H4 (cell line): ENCODE measurements at regions not wholly inside any gene's neighbourhood (a gene's known extent, or its start where the extent isn't known, plus 50 kb on each side); places are given as distances from the start of the nearest gene placed in this dataset.
"Not testable (repeated sequence)": the region's sequence is repeated elsewhere in the genome, so short reads cannot be mapped to it uniquely, and the experiment has no call there.

ENCODE experiments used
- DNase-seq: peaks from one replicate; pipeline ENCODE4 v3.0.0-alpha.2; 2015; ENCODE audit warnings: low spot score

DNA sequence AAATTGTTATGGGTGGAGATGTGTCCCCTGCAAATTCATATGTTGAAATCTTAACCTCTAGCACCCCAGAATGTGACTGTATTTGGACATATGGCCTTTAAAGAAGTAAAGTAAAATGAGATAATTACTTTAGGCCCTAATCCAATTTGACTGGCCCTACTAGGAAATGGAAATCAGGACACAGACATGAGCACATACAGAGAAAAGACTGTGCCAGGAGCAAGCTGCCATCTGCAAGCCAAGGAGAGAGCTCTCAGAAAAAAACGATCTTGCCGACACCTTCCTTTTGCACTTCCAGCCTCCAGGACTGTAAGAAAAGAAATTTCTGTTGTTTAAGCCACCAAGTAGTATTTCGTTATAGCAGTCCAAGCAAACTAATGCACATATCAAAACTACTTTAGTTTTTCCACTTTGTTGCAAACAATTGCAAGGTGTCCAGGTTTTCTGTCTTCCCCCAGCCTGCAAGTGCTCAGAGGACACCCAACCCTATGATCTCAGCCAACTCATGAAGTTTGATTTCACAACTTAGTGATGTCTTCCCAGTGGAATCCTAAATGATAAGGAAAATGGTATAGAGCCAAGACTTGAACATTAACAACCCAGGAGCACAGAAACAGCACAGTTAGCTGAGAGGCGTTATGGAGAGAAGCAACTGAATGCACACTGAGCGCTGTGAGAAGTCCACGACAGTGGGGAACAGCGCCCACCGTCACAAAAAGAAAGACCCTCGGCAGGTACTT lies 351.2 kb downstream of the BCL2L11 start:
- not testable (repeated sequence) for DNase-seq

DNA sequence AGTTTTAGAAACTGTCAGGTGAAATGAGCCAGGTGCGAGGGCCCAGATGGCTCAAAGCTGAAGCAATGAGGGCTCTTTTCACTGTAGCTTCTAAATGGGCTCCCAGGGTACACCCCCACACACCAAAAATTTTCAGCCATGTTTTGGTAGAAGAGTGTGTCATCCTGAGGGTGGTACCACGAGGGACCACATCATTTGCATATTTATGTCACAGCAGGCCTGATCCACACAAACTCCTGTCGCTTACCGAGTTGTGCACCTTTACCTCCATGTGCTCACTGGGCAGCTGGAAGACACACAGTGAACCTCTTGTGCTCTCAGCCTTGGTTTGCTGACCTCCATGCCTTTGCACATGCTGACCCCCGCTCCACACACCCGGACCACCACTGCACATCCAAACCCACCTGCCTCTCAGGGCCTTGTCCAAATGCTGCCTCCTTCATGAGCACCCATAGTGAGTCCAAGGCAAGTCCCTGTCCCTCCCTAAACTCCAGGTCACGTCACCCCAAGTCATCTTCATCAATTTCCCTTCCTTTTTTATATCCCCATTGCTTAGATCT lies 352.2 kb downstream of the BCL2L11 start:
- DNase-seq: peak; percentile 1

DNA sequence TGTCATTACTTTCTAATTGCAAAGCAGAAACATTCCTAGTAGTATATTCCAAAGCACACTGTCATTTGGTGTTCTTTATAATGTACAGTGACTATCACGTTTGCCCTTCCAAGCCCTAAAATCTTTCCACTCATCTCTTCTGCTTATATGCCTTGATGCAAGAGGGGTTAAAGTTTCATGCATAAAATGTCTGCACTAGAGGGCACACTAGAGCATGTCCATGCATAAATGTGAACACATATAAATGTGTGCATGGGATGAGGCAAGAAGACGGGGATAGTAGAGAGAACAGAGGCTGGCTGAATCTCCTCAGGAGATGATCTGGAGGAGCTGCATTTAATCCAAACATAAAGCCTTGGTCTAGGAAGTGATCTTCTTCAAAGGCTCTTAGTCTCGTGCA lies 352.8 kb downstream of the BCL2L11 start:
- not testable (repeated sequence) for DNase-seq

DNA sequence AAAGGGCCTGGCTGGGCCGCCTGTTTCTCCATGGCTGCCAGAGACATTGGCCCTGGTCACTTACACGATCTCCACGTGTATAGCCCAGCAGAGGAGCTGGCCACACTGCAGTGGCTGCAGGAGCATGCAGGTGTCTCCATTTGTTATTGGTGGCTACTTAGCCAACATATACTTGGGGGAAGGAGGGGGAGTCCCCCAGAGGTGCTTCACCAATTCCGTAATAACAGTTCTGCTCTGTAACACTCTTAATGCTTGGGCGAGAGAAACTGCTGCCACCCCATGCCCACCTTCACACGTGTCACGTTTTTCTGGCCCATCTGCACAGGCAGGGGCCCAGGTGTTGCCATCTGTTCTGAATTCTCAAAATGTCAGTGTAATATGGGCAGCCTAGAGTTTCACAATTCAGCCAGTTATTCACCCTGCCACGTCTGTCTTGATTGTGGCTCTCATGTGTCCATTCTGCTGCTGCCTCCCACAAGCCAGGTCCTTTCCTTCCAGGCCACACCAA lies 353.5 kb downstream of the BCL2L11 start:
- not testable (repeated sequence) for DNase-seq

DNA sequence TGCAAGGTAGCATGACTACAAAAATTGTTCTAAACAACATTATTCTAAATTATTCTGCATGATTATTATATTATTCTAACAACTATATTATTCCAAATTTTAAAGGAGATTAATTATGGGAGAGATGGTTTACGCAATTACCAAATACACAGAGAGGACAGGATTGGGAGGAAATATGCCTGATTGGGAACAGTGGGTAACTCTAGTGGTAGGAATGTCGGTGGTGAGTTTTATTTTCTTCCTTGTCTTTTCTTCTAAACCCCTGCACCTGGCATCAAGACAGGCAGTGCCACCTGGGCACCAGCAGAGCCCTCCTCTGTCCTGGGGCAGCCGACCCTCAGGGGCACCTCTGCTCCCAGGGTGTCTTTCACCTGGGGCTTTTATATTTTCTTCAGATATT lies 357.6 kb downstream of the BCL2L11 start:
- not testable (repeated sequence) for DNase-seq

DNA sequence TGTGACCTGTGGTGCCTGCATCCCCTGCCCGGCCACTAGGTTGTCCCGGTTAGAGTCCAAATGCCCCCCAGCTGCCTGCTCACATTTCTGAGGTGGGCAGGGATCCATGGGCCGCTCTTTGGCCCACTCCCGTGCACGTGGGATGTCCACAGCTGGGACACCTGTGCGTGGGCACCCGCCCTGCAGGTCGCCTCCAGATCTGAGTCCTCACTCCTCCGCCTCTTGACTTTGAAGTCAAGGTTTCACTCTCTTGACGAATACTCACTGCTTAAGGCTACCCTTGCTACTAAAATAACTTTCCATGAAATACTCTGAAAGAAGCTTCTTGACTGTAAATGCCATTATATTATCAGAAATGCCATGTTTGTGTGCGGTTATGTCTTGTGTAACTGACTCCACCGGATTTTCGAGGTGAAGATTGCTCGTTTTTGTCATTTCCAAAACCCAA lies 358.2 kb downstream of the BCL2L11 start:
- not testable (repeated sequence) for DNase-seq

DNA sequence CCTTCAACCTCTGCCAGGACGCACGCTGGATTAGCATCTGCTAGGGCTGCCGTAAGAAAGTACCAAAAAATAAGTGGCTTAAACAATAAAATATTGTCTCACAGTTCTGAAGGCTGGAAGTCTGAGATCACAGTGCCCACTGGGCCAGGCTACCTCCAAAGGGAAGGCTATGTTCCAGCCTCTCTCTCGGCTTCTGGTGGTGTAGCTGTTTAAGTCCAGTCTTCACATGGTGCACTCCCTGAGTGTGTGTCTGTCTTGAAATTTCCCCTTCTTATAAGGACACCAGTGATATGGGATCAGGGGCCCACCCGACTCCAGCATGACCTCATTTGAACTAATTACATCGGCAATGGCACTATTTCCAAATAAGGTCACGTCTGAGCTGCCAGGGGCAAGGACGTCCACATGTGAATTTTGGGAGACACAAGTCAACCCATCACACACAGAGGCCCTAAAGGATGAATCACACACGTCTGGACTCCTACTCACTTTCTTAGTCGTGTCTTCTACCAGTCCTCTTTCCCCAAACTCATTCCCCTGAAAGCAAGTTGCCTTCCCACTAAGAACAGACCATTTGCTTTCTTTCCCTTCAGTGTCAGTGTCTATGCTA lies 359.4 kb downstream of the BCL2L11 start:
- DNase-seq: not testable (repeated sequence)

DNA sequence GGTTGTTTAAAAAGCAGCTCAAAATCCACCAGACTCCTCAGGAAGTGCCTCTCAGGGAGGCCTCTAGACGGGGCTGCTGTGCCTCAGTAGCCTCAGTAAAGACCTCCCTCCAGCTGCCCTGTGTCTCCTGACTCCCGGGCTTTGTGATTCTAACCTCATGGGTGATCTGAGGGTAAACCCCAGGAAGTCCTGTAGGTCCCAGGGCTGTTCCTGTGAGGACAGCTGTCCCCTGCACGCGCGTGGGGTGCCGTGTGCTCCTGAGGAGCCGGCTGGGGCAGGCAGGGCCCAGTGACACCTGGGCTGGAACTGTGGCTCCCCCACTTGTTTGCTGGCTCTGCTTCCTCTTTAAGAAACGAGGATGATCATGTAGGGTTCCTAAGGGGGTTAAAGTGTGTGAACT lies 359.9 kb downstream of the BCL2L11 start:
- DNase-seq: not testable (repeated sequence)

DNA sequence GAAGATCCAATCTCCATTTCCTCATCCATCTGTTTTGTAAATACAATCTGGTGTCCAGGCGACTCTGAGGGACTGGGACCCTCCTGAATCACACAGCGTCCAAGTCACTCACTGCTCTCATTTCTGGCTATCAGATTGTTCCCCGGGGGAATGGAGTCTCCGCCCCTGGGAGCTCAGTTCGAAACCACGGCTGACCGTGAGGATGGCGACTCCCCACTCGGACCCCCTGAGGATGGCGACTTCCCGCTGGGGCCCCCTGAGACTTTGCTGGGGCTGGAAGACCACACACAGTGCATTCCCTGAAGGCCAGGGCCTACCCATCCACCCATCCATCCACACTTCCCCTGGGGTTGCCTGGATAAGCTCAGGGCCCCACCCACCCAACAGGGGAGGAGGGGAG lies 360.5 kb downstream of the BCL2L11 start:
- DNase-seq: not testable (repeated sequence)

DNA sequence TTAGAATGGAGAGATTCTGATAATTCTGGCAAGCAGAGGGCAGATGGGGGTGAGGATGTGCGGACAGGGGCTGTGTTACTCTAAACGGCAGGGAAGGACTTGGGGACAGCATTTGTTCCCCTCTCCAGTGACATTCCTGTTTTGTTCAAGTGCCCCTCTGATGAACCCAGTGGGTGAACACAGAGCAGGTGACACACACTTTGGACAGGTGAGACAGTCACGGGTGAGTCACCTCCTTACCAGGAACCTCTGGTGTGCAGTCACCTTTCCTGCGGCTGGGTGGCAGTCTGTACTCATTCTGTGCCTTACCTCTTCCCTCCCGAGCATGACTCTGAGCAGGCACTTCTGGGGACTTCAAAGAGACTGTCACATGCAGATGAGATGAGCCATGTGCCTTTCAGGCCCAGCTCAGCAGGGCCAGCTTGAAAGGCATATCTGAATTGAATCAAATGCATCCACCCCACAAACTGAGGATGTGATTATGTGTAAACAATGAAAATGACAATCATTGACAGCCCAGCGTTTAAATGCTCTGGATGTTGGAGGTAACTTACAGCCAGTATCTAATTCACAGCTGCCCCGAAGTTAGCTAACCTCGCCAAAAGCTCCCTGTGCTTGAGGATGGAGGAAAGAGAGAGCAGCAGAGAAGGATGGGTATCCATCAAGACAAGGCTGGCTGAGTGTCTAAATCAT lies 362.4 kb downstream of the BCL2L11 start:
- not testable (repeated sequence) for DNase-seq

DNA sequence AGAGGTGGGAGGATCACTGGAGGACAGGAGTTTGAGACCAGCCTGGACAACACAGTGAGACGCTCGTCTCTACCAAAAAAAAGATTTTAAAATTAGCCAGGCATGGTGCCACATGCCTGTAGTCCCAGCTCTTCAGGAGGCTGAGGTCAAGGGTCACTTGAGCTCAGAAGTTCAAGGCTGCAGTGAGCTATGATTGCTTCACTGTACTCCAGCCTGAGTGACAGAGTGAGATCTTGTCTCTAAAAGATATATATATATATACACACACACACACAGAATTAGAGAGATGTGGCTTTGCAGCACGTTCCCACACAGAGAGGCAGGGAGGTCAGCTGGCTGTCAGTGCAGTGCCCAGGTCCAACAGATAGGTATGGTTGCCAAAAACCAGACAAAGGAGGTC lies 363.4 kb downstream of the BCL2L11 start:
- DNase-seq: not testable (repeated sequence)

DNA sequence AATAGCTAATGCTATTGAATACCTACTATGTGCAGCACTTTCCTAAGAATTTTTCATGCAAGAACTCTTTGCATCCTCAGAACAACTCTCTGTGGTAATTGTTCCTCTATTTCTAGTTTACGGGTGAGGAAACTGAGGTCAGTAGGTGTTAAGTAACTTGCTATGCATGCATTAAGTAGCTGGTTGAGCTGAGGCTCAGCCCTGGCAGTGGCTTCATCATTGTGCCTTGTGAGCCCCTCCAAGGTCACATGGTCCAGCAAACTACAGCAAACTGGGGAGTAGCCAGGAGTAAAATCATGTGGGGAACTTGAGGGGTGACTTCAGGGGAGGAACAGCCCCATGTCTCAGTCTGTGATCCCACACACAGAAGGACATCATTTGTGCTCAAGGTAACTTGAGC lies 365.2 kb downstream of the BCL2L11 start:
- DNase-seq: not testable (repeated sequence)

DNA sequence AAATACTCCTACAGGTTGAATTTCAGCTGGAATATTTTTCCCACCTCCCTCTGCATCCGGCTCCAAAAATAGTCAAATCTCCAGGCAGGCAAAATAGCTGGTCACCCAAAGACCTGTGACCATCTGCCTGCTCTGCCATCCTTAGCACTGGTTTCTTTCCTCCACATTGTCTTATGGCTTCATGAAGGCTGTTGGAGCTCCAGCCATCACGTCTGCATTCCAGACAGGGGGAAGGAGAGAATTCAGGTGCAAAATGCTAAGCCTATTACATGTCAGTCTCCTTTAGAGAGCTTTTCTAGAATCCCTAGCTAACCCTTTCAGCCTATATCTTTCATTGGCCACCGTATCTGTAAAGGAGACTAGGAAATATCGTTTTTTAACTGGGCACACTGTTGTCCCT lies 367.7 kb downstream of the BCL2L11 start:
- not testable (repeated sequence) for DNase-seq

DNA sequence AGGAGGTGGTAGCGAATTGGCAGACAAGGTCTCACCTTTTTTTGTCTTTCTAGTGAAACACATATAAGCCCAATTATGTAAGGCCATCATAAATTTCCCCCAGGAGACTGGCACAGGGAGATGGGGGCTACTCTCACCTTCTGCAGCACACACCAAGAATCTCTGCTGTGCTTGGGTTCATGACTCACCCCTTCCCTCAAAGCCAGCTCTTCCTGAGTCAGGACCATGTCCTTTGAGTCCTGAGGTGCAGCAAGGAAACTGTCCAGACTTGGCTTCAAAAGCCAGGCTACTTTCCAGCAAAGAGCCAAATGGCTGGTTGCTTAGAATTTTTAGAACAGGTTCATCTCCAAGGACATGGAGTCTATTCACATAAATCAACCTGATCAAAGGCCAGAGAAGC lies 368.7 kb downstream of the BCL2L11 start:
- DNase-seq: not testable (repeated sequence)

DNA sequence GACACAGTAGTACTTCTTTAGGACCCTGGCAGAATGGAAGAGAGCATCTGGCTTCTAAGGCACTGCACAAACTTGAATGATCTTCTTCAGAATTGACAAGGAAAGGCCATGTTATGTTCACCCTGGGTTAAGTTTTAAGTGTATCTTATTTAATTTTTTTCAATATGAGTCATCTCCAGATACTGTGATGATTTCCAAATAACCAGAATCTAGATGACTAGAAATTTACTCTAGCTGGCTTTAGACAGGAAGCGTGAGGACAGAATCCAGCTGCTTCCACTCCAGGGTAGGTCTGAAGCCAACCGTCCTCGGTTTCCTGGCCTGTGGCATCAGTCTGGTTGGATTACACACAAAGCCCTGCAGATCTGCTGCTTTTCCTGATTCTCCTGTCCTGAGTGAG lies 370.5 kb downstream of the BCL2L11 start:
- not testable (repeated sequence) for DNase-seq

DNA sequence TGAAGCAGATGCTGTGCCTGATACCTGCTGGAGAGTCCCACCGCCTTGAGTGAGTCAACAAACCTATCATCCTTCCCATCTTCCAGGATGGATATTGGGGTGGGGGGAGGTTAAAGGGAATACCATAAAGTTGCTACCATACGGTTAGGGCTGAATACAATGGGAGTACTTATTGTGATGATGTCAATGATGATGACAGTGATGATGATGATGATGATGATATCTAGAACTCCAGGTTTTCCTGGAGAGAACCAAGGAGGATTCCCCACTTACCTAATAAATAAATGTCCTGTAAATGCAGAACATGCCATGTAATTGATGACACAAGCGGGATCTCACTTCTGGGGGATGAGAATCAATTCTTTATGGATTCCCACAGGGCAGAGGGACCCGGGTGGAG lies 370.9 kb downstream of the BCL2L11 start:
- not testable (repeated sequence) for DNase-seq

DNA sequence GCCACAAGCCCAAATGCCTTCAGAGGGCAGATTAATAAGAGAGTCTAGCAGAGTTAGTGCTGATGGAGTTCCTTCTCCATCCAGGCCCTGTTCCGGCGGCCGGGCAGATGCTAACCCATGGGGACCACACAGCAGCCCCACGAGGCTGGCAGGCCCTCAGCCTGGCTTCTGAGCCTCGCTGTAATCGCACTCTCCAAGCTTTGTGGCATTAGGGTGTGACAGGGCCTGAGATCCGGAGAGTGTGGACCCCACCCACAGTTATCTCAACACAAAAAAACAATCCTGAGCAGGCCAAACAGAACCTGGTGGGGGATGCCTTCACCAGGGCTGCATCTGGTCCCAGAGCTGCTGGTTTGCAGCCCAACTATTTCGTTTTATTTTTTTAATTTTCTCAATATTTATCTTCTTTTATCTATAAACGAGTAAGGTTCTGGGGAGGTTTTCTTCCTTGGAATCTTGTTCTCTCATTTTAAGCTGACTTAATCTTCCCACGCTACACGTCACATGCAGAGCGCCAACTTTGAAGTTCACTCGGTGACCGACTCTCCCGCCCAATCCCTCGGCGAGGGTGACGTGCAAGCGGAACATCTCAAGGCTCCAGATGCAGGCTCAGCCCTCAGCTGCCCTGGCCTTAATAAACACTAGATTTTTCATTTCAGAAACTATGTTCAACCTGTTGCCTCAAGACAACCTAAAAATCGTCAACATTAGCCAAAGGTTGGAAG lies 372.4 kb downstream of the BCL2L11 start:
- DNase-seq: not testable (repeated sequence)

DNA sequence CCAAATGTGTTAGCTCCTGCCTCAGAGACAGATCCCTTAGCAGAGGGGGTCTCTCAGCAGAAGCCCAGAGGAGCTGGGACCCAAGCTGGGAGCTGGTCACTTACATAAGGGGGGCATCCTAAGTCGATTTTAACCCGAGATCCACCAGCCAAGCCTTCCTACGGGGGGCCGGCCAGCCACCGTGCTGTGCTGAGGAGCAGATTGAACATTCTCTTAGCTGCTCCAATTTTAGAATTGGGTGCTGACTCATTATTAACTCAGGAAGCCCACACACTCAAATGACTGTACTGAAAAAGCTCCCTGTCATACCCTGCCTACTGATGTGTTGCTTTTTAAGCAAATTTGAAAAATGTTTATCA lies 373.0 kb downstream of the BCL2L11 start:
- not testable (repeated sequence) for DNase-seq

DNA sequence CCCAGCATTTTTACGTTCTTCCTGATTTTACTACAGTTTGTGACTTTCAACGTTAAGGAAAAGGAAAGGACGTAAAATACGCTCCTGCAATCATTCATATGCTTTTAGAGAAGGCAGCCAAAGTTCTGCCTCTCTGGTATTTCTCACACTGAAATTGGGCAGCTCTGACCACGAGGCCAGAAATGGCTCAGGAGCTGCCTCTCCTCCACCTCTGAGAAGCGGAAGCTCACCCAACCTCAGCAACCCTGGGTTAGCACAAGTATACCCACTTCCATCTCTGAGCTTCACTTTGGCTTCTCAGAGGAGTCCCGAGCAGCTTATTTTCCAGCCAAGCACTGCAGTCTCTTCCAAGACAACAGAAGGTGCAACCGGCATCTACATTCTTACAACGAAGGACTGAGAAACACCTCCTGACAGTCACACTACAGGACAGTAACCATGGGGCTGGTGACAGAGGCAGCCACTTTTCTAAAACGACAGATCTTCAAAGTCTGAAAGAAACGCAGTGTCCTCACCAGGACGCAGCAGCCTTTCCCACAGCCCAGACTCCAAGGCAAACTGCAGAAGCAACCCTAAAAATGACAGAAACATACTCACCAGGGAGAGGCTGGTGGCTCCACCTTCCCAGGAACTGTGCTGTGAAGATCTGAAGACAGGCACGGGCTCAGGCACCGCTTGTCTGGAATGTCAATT lies 373.7 kb downstream of the BCL2L11 start:
- DNase-seq: not testable (repeated sequence)

DNA sequence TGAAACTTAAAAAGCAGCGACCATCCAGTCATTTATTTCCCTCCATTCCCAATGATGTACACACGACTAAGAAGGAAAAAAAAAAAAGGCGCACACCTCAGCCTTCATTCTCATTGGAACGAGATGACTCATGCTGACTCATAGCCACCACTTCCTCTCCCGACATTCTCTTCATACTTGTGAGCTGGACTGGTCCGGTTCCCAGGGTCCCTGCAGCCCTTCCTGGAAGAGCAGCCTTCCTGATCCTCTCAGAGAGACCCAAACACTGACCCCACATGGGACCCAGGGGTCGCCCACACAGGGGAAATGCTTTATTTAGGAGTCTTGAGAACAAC lies 374.2 kb downstream of the BCL2L11 start:
- DNase-seq: not testable (repeated sequence)

DNA sequence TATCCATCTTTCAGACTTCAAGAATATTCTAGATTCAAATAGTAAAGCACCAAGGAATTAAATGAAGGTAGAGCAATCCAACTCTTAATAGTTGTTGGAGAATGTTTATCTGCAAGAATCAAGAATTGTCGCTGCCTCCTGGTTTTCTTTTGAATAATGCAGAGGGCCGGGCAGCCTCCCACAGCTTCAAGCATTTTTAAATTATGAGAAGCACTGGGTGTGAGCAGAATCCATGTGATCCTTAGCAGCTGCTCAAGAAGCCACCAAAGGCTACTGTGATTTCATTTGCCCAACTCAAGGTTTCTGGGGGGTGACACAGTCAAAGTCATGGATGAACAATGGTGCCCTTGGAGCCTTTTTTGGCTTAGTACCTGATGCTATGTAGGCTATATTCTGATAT lies 374.9 kb downstream of the BCL2L11 start:
- peak; percentile 37 for DNase-seq
